ENCODE measurements at regions not wholly inside any gene's neighbourhood (a gene's known extent, or its start where the extent isn't known, plus 50 kb on each side); places are given as distances from the start of the nearest gene placed in this dataset.
"Not testable (repeated sequence)": the region's sequence is repeated elsewhere in the genome, so short reads cannot be mapped to it uniquely, and the experiment has no call there.

GRCh38 chr7:19954166-19954565 is 180.7 kb upstream of the TMEM196 start:
- TF ChIP-seq CTCF, POLR2A (IDR thresholded peaks at IDR 0.05): not testable (repeated sequence)

Data from vagina (tissue), 2 donors.